GM12878 (cell line): ENCODE measurements at regions not wholly inside any gene's neighbourhood (a gene's known extent, or its start where the extent isn't known, plus 50 kb on each side); places are given as distances from the start of the nearest gene placed in this dataset.
"Not testable (repeated sequence)": the region's sequence is repeated elsewhere in the genome, so short reads cannot be mapped to it uniquely, and the experiment has no call there.

ENCODE experiments used
- ATAC-seq: fragments of 200-7000 bp; cut with Tn5 transposase; 3 replicates; pipeline ENCODE4 v1.9.1; 2020; ENCODE audit warnings: mild to moderate bottlenecking, moderate library complexity
- BruUV-seq: library from RNA; stranded (reverse); fragments of 400-500 nt; replicated peaks from 2 replicates; lab custom pipeline; 2021; lab: Mats Ljungman, UMichigan
- CTCF ChIA-PET: fragments of 300-600 bp; sonication (Branson Sonifier 250); formaldehyde crosslinking; extraction: SDS; loops from one replicate; lab custom pipeline; 2021; ENCODE audit warnings: inconsistent platforms; lab: Yijun Ruan, JAX
- POLR2A ChIA-PET: fragments of 350-600 bp; formaldehyde crosslinking; extraction: SDS; loops from one replicate; lab custom pipeline; 2021; ENCODE audit warnings: inconsistent platforms; lab: Charles Lee
- RAD21 ChIA-PET: fragments of 300-600 bp; sonication (Branson Sonifier 250); formaldehyde crosslinking; loops from one replicate; lab custom pipeline; 2023; ENCODE audit warnings: antibody characterized with exemption; ENCODE audit not compliant: unreplicated experiment; lab: Charles Lee
- SMC1A ChIA-PET: fragments of 300-600 bp; sonication (Branson Sonifier 250); formaldehyde crosslinking; loops from one replicate; lab custom pipeline; 2023; ENCODE audit not compliant: unreplicated experiment, uncharacterized antibody; lab: Charles Lee
- DNase-seq: peaks from one replicate; pipeline ENCODE4 v3.0.0-alpha.2; 2011; ENCODE audit warnings: low read depth, low spot score
- FAIRE-seq: peaks from 3 replicates; lab custom pipeline; 2011; peaks lifted over from hg19 to GRCh38; lab: Jason Lieb, UNC
- H2AFZ ChIP-seq: 2 replicates; pipeline ENCODE4 v1.6.0; 2011; ENCODE audit warnings: low read depth, low read length, control low read depth; ENCODE audit not compliant: control insufficient read depth
- H3K27ac ChIP-seq: 2 replicates; pipeline ENCODE4 v1.5.1; 2011; ENCODE audit warnings: control low read depth; ENCODE audit not compliant: control insufficient read depth, insufficient read depth
- H3K27me3 ChIP-seq, 2 experiments: replicated peaks in 1 of 2; 2 replicates each; pipeline versions ENCODE4 v1.6.0 to v1.6.1; 2011; ENCODE audit warnings: low read length in 1 of 2; ENCODE audit not compliant: control insufficient read depth in 2 of 2, insufficient read depth in 2 of 2
- H3K36me3 ChIP-seq, 2 experiments: 2 replicates each; pipeline ENCODE4 v1.5.1; 2011; ENCODE audit warnings: low read length in 1 of 2; ENCODE audit not compliant: control insufficient read depth in 2 of 2, insufficient read depth in 2 of 2
- H3K4me1 ChIP-seq: 2 replicates; pipeline ENCODE4 v1.6.1; 2011; ENCODE audit warnings: mild to moderate bottlenecking, low read length, moderate library complexity, mixed read lengths; ENCODE audit not compliant: control insufficient read depth, insufficient read depth
- H3K4me2 ChIP-seq: 2 replicates; pipeline ENCODE4 v1.6.0; 2011; ENCODE audit warnings: control low read depth; ENCODE audit not compliant: control insufficient read depth, insufficient read depth
- H3K4me3 ChIP-seq: fragments of 200-600 bp; sonication (generic); 2 replicates; pipeline ENCODE4 v1.5.1; 2016
- H3K79me2 ChIP-seq: 2 replicates; pipeline ENCODE4 v1.6.0; 2011; ENCODE audit warnings: low read length; ENCODE audit not compliant: control insufficient read depth, insufficient read depth
- H3K9ac ChIP-seq: 2 replicates; pipeline ENCODE4 v1.8.0; 2011; ENCODE audit warnings: low read length, control low read depth, mixed read lengths; ENCODE audit not compliant: control insufficient read depth, insufficient read depth
- H3K9me3 ChIP-seq: replicated peaks from 3 replicates; pipeline ENCODE4 v1.5.1; 2011; ENCODE audit warnings: mild to moderate bottlenecking, low read length; ENCODE audit not compliant: control insufficient read depth, insufficient read depth
- H4K20me1 ChIP-seq: 2 replicates; pipeline ENCODE4 v1.6.0; 2011; ENCODE audit not compliant: control insufficient read depth, insufficient read depth
- LARP7 ChIP-seq: fragments of 450-650 bp; IDR thresholded peaks from 2 replicates; pipeline ENCODE4 v1.6.1; 2017; ENCODE audit warnings: mild to moderate bottlenecking
- NKRF ChIP-seq: fragments of 450-650 bp; conservative IDR thresholded peaks from 2 replicates; pipeline ENCODE4 v1.6.1; 2017; ENCODE audit warnings: mild to moderate bottlenecking, moderate library complexity
- SIN3A ChIP-seq: IDR thresholded peaks from 2 replicates; pipeline ENCODE4 v1.6.1; 2012; ENCODE audit warnings: low read depth, low read length, improper control_type of control experiment
- SPI1 ChIP-seq: IDR thresholded peaks from 2 replicates; pipeline ENCODE4 v1.6.1; 2011; ENCODE audit warnings: low read depth, mild to moderate bottlenecking, low read length, moderate library complexity, borderline replicate concordance; ENCODE audit not compliant: insufficient read depth
- WGBS: methylation state at CpG from one replicate; pipeline ENCODE4 v1.1.6; 2016; ENCODE audit warnings: low lambda C conversion rate; ENCODE audit not compliant: insufficient replicate concordance, insufficient coverage; ENCODE audit errors: missing lambda C conversion rate; 5-methylcytosine and 5-hydroxymethylcytosine counted together
- in situ Hi-C: fragments of 300-500 bp; cut with MboI; formaldehyde crosslinking; loops from 9 replicates; pipeline ENCODE4 v1.14.3; 2018; ENCODE audit warnings: mixed read lengths
- intact Hi-C: fragments of 100-400 bp; cut with micrococcal nuclease; formaldehyde crosslinking; loops from one replicate; pipeline ENCODE4 v1.14.2; 2022; ENCODE audit not compliant: unreplicated experiment
- TF ChIP-seq, protein P1 (sequence below): fragments of 450-650 bp; IDR thresholded peaks from 2 replicates; pipeline ENCODE4 v1.6.1; 2018; ENCODE audit warnings: borderline replicate concordance, mild to moderate bottlenecking; ENCODE audit not compliant: partially characterized antibody

GRCh38 chr7:3146571-3147226, 103.0 kb upstream of the CARD11 start (continued):
- TF ChIP-seq NKRF (no peak), SPI1 (no peak), SIN3A (no peak), LARP7 (no peak)
- TF ChIP-seq, protein P1, sequence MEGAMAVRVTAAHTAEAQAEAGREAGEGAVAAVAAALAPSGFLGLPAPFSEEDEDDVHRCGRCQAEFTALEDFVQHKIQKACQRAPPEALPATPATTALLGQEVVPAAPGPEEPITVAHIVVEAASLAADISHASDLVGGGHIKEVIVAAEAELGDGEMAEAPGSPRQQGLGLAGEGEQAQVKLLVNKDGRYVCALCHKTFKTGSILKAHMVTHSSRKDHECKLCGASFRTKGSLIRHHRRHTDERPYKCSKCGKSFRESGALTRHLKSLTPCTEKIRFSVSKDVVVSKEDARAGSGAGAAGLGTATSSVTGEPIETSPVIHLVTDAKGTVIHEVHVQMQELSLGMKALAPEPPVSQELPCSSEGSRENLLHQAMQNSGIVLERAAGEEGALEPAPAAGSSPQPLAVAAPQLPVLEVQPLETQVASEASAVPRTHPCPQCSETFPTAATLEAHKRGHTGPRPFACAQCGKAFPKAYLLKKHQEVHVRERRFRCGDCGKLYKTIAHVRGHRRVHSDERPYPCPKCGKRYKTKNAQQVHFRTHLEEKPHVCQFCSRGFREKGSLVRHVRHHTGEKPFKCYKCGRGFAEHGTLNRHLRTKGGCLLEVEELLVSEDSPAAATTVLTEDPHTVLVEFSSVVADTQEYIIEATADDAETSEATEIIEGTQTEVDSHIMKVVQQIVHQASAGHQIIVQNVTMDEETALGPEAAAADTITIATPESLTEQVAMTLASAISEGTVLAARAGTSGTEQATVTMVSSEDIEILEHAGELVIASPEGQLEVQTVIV = no peak

GRCh38 chr7:3148471-3148870, 104.8 kb upstream of the CARD11 start:
- FAIRE-seq, in situ Hi-C loops: not testable (repeated sequence)
- POLR2A ChIA-PET = interaction anchor here (0.6 kb wide), 1 partner anchor 159 kb away, joined by 4 read pairs; no protein-coding TSS in a partner anchor

More at GRCh38 chr7:3148471-3148870, 104.8 kb upstream of the CARD11 start:
- RAD21 ChIA-PET, H3K27me3 ChIP-seq, CTCF ChIA-PET, ATAC-seq, H3K36me3 ChIP-seq, H3K4me2 ChIP-seq, H3K79me2 ChIP-seq, H3K4me1 ChIP-seq, H4K20me1 ChIP-seq, H2AFZ ChIP-seq, H3K9me3 ChIP-seq, H3K27ac ChIP-seq, BruUV-seq, intact Hi-C loops, H3K4me3 ChIP-seq, SMC1A ChIA-PET, H3K9ac ChIP-seq, DNase-seq: not testable (repeated sequence)
- WGBS = 21% methylated on average over 4 of the region's 4 CpGs
